Skin epidermis (tissue), 12 donors: ENCODE measurements at regions not wholly inside any gene's neighbourhood (a gene's known extent, or its start where the extent isn't known, plus 50 kb on each side); places are given as distances from the start of the nearest gene placed in this dataset.
"Not testable (repeated sequence)": the region's sequence is repeated elsewhere in the genome, so short reads cannot be mapped to it uniquely, and the experiment has no call there.

Experiments used
- H3K27ac ChIP-seq, 21 experiments: fragments of 200-600 bp; sonication (generic) in 11 of 21; one replicate each; pipeline ENCODE4 v1.5.0; 2020; ENCODE audit warnings: mild to moderate bottlenecking in 3 of 21, inconsistent platforms in 2 of 21, moderate library complexity in 2 of 21
- H3K4me3 ChIP-seq, 7 experiments: fragments of 200-600 bp; sonication (generic) in 2 of 7; one replicate each; pipeline ENCODE4 v1.5.0; 2020; ENCODE audit warnings: inconsistent platforms in 2 of 7, mild to moderate bottlenecking in 2 of 7, moderate library complexity in 1 of 7

GRCh38 chr9:13860946-13861640 lies 452.8 kb downstream of the NFIB start:
- H3K4me3 ChIP-seq, result no peak overlapping the region
- no peak overlapping the region for H3K27ac ChIP-seq

- H3K4me3 ChIP-seq, result no peak overlapping the region
- no peak overlapping the region for H3K27ac ChIP-seq
Measured at GRCh38 chr9:13860019-13860418, 453.9 kb downstream of the NFIB start.

DNA sequence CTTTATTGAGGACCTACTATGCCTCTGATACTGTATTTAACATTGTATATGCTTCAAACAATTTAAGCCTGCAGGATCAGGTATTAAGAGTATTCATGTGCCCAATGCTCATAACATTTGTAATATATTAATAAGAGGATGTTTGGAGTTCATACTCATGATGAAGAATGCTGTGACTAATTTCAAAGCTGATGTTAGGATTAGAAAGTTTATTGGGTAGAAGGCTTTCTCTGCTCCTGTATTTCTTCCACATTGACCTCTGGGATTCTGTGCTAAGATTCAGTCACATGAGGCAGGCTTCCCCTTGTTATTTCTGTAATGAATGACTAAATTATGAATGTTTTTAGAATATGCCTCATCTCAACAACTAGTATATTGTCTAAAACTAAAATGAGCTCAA lies 456.4 kb downstream of the NFIB start:
- no peak overlapping the region for H3K27ac ChIP-seq
- no peak overlapping the region for H3K4me3 ChIP-seq

DNA sequence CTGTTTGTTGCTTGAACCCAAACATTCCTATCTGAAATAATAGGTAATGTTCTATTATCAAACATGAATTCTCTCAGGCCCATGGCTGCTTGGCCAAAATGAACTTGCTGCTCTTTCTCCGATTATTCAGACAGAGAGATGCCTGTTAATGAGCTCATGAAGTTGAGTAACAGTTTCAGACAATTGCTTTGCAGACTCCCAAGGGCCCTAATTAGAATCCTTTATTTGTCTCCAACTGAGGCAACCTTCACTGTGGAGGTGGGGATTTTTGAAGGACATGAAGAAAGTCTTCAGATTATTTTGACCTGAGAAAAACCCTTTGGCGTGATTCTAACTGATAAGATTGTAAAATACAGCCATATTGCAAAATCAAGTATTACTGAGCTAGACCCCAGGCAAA lies 466.7 kb downstream of the NFIB start:
- no peak overlapping the region for H3K4me3 ChIP-seq
- H3K27ac ChIP-seq, result no peak overlapping the region

DNA sequence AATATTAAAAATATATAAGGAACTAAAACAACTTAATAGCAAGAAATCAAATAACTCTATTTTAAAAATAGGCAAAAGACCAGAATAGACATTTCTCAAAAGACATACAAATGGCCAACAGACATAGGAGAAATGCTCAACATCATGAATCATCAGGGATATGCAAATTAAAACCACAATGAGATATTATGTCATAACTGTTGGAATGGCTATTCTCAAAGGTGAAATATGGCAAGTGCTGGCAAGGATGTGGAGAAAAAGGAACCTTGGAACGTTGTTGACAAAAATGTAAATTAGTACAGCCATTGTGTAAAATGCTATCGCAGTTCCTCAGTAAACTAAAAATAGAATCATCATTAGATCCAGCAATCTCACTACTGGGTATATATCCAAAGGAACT lies 468.5 kb downstream of the NFIB start:
- Histone ChIP-seq H3K4me3 (no peak overlapping the region), H3K27ac (no peak overlapping the region)

DNA sequence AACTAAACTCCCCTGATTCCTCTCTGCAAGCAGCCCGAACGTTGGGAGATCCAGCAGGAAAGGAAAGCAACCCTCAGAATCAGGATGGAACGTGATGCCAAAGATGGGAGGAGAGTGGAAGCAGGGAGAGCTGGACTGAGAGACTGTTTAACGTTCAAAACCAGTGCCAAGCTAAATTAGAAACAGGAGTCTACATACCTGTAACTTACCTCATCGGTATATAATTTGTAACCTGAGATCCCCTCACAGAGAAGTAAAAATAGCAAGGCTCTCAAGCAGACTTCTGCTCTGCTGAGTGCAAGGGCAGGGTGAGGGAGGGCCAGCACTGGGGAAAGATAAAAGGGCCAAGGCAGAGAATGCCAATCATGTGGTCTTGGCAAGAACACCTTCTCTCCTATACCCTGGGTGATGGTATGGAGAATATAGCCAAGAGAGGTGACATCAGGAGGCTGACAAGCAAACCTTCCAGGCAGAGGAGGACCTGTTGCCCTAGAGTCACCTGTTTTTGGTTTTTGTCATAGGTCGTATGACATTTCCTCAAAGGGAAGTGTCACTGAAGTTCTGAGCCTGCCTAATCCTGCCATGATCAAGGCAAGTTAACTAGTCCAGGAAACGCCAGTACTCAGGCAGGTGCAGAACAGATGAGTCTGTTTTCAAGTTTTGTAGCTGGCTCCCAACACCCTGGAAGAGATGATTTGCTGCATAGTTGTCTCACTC lies 472.0 kb downstream of the NFIB start:
- Histone ChIP-seq H3K4me3 (no peak overlapping the region), H3K27ac (peak overlapping the region in 1 of 21 experiments; percentile 30)

DNA sequence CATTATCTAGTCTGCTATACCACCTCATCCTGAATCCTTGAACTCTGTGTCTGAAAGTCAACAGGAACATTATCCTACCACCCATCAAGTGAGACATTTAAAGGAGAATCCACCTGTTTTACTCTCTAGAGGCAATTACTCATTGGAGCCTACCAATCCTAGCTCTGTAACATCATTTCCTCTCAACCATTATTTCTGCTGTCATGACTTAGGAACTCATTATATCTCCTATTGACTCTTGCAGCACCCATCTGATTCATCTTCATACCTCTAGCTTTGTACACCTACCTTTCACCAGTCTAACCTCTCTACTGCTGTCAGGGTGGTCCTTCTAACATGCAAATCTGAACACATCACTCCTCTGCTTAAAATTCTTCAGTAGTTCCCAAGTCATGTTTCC lies 481.5 kb downstream of the NFIB start:
- Histone ChIP-seq H3K4me3 (no peak overlapping the region), H3K27ac (no peak overlapping the region)

DNA sequence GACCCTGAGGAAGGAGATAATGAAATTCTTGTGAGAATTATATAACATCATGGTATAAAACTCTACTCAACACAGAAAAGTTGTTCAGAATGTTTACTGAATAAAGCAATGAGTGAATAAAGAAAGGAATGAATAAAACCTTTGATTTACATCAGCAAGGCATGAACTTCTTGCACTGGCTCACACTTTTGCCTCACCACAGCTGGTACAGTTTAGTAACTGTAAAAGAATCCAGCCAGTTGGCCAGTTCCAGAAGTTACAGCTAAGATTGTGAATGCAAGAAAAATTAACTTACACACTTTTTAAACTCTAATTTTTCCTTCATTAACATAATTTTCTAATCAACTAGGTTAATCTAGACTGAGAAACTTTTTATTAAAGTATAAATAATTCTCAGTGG lies 490.9 kb downstream of the NFIB start:
- Histone ChIP-seq H3K27ac (no peak overlapping the region), H3K4me3 (no peak overlapping the region)

DNA sequence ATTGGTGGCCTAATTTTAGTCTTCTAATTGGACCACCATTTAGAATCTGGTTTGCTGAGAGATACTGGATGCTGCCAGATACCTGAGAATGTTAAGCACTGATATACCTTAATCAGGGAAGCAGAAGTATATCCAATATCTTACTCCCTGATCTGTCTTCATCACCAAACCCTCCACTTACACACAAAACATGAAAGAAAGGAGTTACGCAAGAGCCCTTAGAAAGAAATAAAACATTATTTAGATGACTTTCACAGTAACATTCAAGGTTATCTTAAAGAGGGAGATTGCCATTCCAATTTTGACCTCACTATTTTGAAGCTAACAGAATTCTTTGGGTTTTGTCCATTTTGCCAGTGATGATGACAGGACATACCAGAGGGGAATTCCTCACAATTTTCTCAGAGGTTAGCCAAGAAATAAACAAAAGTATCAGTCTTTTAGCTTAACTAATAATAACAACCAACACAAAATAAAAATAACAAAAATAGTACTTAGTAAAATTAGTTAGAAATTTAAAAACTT lies 496.1 kb downstream of the NFIB start:
- no peak overlapping the region for H3K4me3 ChIP-seq

DNA sequence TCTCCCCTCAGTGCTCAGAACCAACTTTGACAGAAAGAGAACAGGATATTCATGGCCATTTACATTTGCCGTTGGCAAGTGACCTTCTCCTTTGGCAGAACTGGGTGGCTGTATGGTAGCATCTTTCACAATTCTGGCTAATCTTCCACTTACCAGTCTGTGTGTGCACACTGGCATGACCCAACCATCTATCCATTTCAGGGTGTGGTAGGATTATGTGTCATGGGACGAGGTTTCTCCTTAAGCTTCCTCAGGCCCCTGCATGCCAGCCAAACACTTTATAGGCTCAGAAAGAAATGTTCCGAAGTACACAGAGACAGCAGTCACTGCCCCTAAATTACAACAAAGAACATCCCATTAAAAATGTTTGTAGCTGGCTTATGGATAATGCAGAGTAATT lies 497.1 kb downstream of the NFIB start:
- H3K27ac ChIP-seq, result peak overlapping the region in 4 of 21 experiments; percentile 37 to 81 (median 54)
- H3K4me3 ChIP-seq, result no peak overlapping the region

More for the DNA sequence above, 496.1 kb downstream of the NFIB start:
- H3K27ac ChIP-seq, result peak overlapping the region in 3 of 21 experiments; percentile 37 to 57 (median 52)

DNA sequence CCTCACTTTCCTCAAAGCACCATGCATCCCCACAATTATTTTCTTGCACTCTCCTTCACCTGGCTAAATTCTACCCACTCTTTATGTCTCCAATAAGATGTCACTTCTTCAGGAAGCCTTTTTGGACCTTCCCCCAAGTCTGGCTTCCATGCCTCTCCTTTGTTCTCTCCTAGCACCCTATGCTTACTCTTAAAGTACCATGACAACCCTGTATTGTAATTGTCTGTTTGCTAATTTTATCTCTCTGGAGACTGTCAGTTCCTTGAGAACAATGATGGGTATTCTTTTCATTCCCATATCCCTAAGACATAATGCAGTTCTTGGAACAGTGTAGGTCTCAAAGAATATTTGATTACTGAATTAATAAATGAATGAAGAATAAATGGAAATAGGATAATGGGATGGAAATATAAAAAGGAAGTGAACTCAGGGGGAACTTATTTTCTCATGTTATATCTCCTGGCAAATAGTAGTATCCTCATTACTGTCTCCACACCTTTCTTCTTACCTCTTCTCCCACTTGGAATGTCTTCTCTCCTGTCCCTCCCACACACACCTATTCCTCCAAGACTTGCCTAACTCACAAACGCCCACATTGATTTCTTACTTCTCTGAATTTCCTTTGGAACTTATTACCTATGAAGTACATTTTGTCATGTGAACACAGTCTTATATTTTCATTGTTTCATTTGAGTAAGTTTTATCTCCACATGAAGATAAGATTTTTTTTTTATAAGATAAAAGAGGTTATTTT lies 499.1 kb downstream of the NFIB start:
- Histone ChIP-seq H3K4me3 (no peak overlapping the region), H3K27ac (peak overlapping the region in 3 of 21 experiments; percentile 35 to 81 (median 69))

DNA sequence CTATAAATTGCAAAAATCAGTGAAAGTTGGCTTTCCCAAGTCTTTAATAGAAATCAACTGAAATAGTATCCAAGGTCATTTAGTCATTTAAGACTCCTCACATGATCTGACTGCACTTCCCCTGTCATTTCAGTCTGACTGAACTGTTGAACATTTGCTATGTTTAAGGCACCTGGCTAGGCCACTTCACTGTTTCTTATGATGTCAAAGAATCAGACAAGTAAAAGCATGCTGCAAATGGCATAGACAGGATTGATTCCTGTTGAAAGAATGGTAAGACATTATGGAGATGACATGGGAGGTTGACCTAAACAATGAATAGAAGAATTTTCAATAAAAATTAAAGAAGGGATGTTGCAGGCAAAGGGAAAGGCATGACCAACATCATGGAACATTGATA lies 502.1 kb downstream of the NFIB start:
- H3K4me3 ChIP-seq, result no peak overlapping the region

DNA sequence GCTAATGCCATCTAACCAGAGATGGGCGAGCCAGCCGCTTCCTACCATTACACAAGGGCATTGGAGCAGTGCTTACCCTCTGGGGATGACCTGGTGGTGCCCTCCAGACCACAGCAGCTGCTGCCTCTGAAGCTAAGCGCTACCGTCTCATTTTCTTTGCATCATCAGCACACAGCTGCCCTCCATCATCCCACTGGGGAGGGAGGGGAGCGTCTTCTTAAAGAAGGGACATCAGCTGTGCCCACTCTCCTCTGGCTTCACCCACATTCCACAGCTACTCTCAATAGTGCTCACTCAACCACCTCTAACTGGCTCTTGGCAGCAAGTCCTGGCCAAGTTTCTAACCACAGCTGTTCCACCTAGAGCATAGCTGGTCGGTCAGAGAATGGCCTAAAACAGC lies 503.4 kb downstream of the NFIB start:
- no peak overlapping the region for H3K4me3 ChIP-seq
- no peak overlapping the region for H3K27ac ChIP-seq

More for the DNA sequence above, 502.1 kb downstream of the NFIB start:
- H3K27ac ChIP-seq, result no peak overlapping the region

DNA sequence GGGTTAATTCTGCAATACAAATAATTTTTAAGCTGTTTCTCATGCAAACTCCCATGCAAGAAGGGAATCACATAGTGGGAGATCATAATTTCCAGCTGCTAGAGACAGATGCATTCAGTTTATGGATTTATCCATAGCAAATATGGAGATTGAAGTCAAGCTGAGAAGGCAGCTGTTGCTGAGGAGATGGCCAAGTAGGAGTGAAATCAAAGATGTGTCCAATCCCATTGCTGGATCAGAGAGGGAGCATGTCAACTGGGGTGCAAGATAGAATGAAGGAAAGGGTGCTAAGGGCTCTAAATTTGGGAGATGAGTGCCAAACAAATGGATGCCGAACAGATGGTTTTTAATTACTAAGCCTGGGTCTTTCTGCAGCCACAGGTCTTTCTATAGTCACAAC lies 504.5 kb downstream of the NFIB start:
- H3K4me3 ChIP-seq, result no peak overlapping the region
- no peak overlapping the region for H3K27ac ChIP-seq

DNA sequence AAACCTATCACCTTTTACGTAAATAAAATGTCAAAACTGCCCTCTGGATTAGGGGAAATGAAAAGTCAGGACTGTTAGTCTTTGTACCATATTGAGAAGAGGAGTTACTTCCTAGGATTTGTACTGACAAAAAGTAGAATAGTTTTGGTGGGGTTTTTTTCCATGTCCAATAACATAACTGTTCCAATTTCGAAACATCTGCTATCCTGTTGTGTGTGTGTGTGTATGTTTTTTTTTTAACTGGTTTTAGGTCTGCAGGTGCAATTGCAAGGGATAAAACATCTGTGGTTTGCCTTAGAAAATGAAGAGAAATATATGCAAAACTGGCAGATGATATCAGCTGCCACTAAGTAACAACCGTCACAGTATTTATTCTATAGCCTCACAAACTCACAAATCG lies 506.8 kb downstream of the NFIB start:
- H3K4me3 ChIP-seq, result no peak overlapping the region
- H3K27ac ChIP-seq, result no peak overlapping the region

- Histone ChIP-seq H3K4me3 (no peak overlapping the region), H3K27ac (peak overlapping the region in 1 of 21 experiments; percentile 27)
Measured at GRCh38 chr9:13806714-13807113, 507.2 kb downstream of the NFIB start.

DNA sequence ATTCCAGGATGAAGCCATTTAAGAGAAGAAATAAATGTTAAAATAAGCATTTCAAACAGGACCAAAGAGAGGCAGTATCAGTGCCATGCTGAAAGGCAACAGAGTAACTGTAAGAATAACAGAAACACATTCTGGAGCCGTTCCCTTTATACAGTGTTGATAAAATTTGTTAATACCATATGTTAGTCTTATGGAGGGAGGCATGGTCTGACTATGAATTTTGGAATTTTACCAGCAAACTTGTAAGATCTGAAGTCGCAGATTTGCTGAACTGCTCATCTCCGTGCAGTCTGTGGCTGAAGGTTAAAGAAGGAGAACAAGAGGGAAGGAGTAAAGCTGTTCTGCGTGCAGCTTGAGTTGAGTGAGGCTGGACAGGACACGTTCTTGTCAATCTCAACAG lies 508.4 kb downstream of the NFIB start:
- Histone ChIP-seq H3K27ac (no peak overlapping the region), H3K4me3 (no peak overlapping the region)

GRCh38 chr9:13804532-13804931 lies 509.4 kb downstream of the NFIB start:
- H3K27ac ChIP-seq, result no peak overlapping the region
- no peak overlapping the region for H3K4me3 ChIP-seq

- Histone ChIP-seq H3K27ac (no peak overlapping the region), H3K4me3 (no peak overlapping the region)
Measured at GRCh38 chr9:13800776-13801175, 513.2 kb downstream of the NFIB start.

GRCh38 chr9:13797701-13798100 lies 516.2 kb downstream of the NFIB start:
- H3K4me3 ChIP-seq, H3K27ac ChIP-seq: not testable (repeated sequence)

DNA sequence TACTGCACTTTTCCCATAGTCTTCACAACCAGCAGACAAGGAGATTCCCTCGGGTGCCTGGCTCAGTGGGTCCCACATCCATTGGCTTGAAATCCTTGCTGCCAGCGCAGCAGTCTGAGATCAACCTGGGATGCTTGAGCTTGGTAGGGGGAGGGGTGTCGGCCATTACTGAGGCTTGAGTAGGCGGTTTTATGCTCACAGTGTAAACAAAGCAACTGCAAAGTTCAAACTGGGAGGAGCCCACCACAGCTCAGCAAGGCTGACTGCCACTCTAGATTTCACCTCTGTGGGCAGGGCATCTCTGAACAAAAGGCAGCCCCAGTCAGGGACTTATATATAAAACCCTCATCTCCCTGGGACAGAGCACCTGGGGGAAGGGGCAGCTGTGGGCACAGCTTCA lies 512.3 kb upstream of the MPDZ start:
- Histone ChIP-seq H3K27ac (no peak overlapping the region), H3K4me3 (no peak overlapping the region)
